GM13976 (cell line): ENCODE measurements at regions not wholly inside any gene's neighbourhood (a gene's known extent, or its start where the extent isn't known, plus 50 kb on each side); places are given as distances from the start of the nearest gene placed in this dataset.
"Not testable (repeated sequence)": the region's sequence is repeated elsewhere in the genome, so short reads cannot be mapped to it uniquely, and the experiment has no call there.

Experiments used
- DNase-seq: peaks from one replicate; pipeline ENCODE4 v3.0.0; 2012; ENCODE audit warnings: low spot score
- CTCF ChIP-seq: IDR thresholded peaks from 2 replicates; pipeline ENCODE4 v1.5.1; 2012; ENCODE audit warnings: borderline replicate concordance, mild to moderate bottlenecking; ENCODE audit not compliant: insufficient read depth; ENCODE audit errors: extremely low read depth, missing control alignments, control extremely low read depth
- in situ Hi-C: fragments of 300-500 bp; cut with MboI; formaldehyde crosslinking; loops from one replicate; pipeline ENCODE4 v1.12.0; 2022; ENCODE audit warnings: low sequenced_read_pairs, mixed read lengths, inconsistent platforms; ENCODE audit not compliant: unreplicated experiment

GRCh38 chr13:46479691-46480090 lies 73.3 kb upstream of the LRCH1 start:
- DNase-seq: no peak
- TF ChIP-seq CTCF: no peak
- in situ Hi-C loops: no loop called here

- DNase-seq: no peak
- in situ Hi-C loops: no loop called here
- TF ChIP-seq CTCF: no peak
Measured at GRCh38 chr13:46479283-46479682, 73.7 kb upstream of the LRCH1 start.

GRCh38 chr13:46478651-46479050 lies 74.3 kb upstream of the LRCH1 start:
- no peak for TF ChIP-seq CTCF
- in situ Hi-C loops: no loop called here
- no peak for DNase-seq

GRCh38 chr13:46476174-46476573 lies 76.8 kb upstream of the LRCH1 start:
- no peak for TF ChIP-seq CTCF
- in situ Hi-C loops: no loop called here
- no peak for DNase-seq

- in situ Hi-C loops: no loop called here
- TF ChIP-seq CTCF: no peak
Measured at GRCh38 chr13:46475541-46475991, 77.4 kb upstream of the LRCH1 start.

GRCh38 chr13:46473806-46474205 lies 79.2 kb upstream of the LRCH1 start:
- in situ Hi-C loops: no loop called here
- TF ChIP-seq CTCF: no peak
- DNase-seq: no peak

More at GRCh38 chr13:46475541-46475991, 77.4 kb upstream of the LRCH1 start:
- no peak for DNase-seq

GRCh38 chr13:46472384-46472783 lies 80.6 kb upstream of the LRCH1 start:
- TF ChIP-seq CTCF: no peak
- no peak for DNase-seq
- in situ Hi-C loops: no loop called here

GRCh38 chr13:46469699-46470098 lies 82.6 kb upstream of the RUBCNL start:
- DNase-seq, in situ Hi-C loops: not testable (repeated sequence)
